Naive thymus-derived CD4-positive, alpha-beta T cell (primary cell): ENCODE measurements at regions not wholly inside any gene's neighbourhood (a gene's known extent, or its start where the extent isn't known, plus 50 kb on each side); places are given as distances from the start of the nearest gene placed in this dataset.
A peak's percentile ranks its signal among the peaks of the same experiment; 100 is the strongest.
"Not testable (repeated sequence)": the region's sequence is repeated elsewhere in the genome, so short reads cannot be mapped to it uniquely, and the experiment has no call there.

Experiments
- ATAC-seq: fragments of 150-1000 bp; cut with Tn5 transposase; 2 replicates; pipeline ENCODE4 v1.10.0; 2021; ENCODE audit warnings: mild to moderate bottlenecking, moderate library complexity
- CTCF ChIA-PET: fragments of 350-600 bp; sonication (Branson Sonifier 250); formaldehyde crosslinking; loops from one replicate; lab custom pipeline; 2021; ENCODE audit warnings: antibody characterized with exemption; lab: Charles Lee
- POLR2A ChIA-PET: fragments of 350-600 bp; sonication (Branson Sonifier 250); formaldehyde crosslinking; loops from one replicate; lab custom pipeline; 2021; ENCODE audit warnings: antibody characterized with exemption, inconsistent platforms; lab: Charles Lee
- DNase-seq, 9 donors: peaks; one replicate each; pipeline versions ENCODE4 v3.0.0 to v3.0.0-alpha.2; 2020 to 2022; ENCODE audit warnings: mixed read lengths in 1 of 9
- H3K27ac ChIP-seq: one replicate; pipeline ENCODE4 v1.7.0; 2013; ENCODE audit warnings: mild to moderate bottlenecking, low read depth, low read length, moderate library complexity
- H3K27me3 ChIP-seq, 2 donors: one replicate each; pipeline ENCODE4 v1.7.0; 2013; ENCODE audit warnings: low read length in 2 of 2, mild to moderate bottlenecking in 2 of 2, moderate library complexity in 2 of 2; ENCODE audit not compliant: control insufficient read depth in 2 of 2, insufficient read depth in 2 of 2
- H3K36me3 ChIP-seq, 3 experiments: 1 replicate in 2 of 3; 2 replicates in 1 of 3; pipeline ENCODE4 v1.7.0; 2013; ENCODE audit warnings: low read length in 3 of 3, mild to moderate bottlenecking in 3 of 3, moderate library complexity in 1 of 3; ENCODE audit not compliant: insufficient read depth in 3 of 3, control insufficient read depth in 2 of 3
- H3K4me1 ChIP-seq, 2 donors: one replicate each; pipeline ENCODE4 v1.7.0; 2013; ENCODE audit warnings: low read length in 2 of 2, mild to moderate bottlenecking in 2 of 2, moderate library complexity in 1 of 2; ENCODE audit not compliant: control insufficient read depth in 2 of 2, insufficient read depth in 2 of 2
- H3K4me3 ChIP-seq: 2 replicates; pipeline ENCODE4 v1.7.0; 2013; ENCODE audit warnings: mild to moderate bottlenecking, low read length
- H3K9me3 ChIP-seq, 3 experiments: 1 replicate in 2 of 3; 2 replicates in 1 of 3; pipeline ENCODE4 v1.7.0; 2013; ENCODE audit warnings: low read length in 3 of 3; ENCODE audit not compliant: control insufficient read depth in 2 of 3
- H3K27ac Mint-ChIP-seq, 9 donors: one replicate each; pipeline ENCODE4 v1.8.0; 2020 to 2022; ENCODE audit warnings: mixed read lengths in 9 of 9, mild to moderate bottlenecking in 8 of 9, moderate library complexity in 5 of 9, inconsistent platforms in 2 of 9
- H3K27me3 Mint-ChIP-seq, 5 donors: one replicate each; pipeline ENCODE4 v1.8.0; 2021 to 2022; ENCODE audit warnings: mixed read lengths in 5 of 5, mild to moderate bottlenecking in 1 of 5
- H3K36me3 Mint-ChIP-seq, 5 donors: one replicate each; pipeline ENCODE4 v1.8.0; 2020 to 2022; ENCODE audit warnings: mixed read lengths in 5 of 5, mild to moderate bottlenecking in 3 of 5, inconsistent platforms in 1 of 5
- H3K4me1 Mint-ChIP-seq, 7 donors: one replicate each; pipeline ENCODE4 v1.8.0; 2020 to 2022; ENCODE audit warnings: mixed read lengths in 7 of 7, mild to moderate bottlenecking in 3 of 7, inconsistent platforms in 1 of 7
- H3K4me3 Mint-ChIP-seq, 10 donors: one replicate each; pipeline ENCODE4 v1.8.0; 2020 to 2022; ENCODE audit warnings: mild to moderate bottlenecking in 10 of 10, mixed read lengths in 10 of 10, moderate library complexity in 6 of 10, inconsistent platforms in 2 of 10
- H3K9me3 Mint-ChIP-seq, 11 donors: one replicate each; pipeline ENCODE4 v1.8.0; 2020 to 2022; ENCODE audit warnings: mixed read lengths in 11 of 11, mild to moderate bottlenecking in 4 of 11, inconsistent platforms in 1 of 11, moderate library complexity in 1 of 11
- intact Hi-C, 2 donors: fragments of 100-400 bp; cut with micrococcal nuclease; formaldehyde crosslinking; loops; one replicate each; pipeline ENCODE4 v1.15.1; 2023

GRCh38 chr3:88303331-88303904 is 153.7 kb downstream of the C3orf38 start:
- H3K4me3 ChIP-seq, H3K36me3 Mint-ChIP-seq, H3K9me3 ChIP-seq, ATAC-seq, H3K4me3 Mint-ChIP-seq, H3K27ac ChIP-seq, POLR2A ChIA-PET, DNase-seq, H3K27me3 Mint-ChIP-seq, H3K9me3 Mint-ChIP-seq, H3K4me1 ChIP-seq, intact Hi-C loops, H3K4me1 Mint-ChIP-seq, CTCF ChIA-PET, H3K27ac Mint-ChIP-seq, H3K27me3 ChIP-seq, H3K36me3 ChIP-seq: not testable (repeated sequence)

- no peaks in the 10 kb centered on the region for H3K4me1 Mint-ChIP-seq
- Histone ChIP-seq H3K9me3 (no peaks in the 10 kb centered on the region), H3K27me3 (no peaks in the 10 kb centered on the region), H3K27ac (no peak overlapping the region), H3K36me3 (no peaks in the 10 kb centered on the region), H3K4me1 (no peaks in the 10 kb centered on the region), H3K4me3 (no peak overlapping the region)
- DNase-seq: no peak
- intact Hi-C loops: no loop called here
- H3K4me3 Mint-ChIP-seq: no peak overlapping the region
- peaks cover 0 to 7% (median 0%) of the 10 kb centered on the region in 11 donors for H3K9me3 Mint-ChIP-seq
- no peak overlapping the region for H3K27ac Mint-ChIP-seq
- no peaks in the 10 kb centered on the region for H3K27me3 Mint-ChIP-seq
- no peaks in the 10 kb centered on the region for H3K36me3 Mint-ChIP-seq
- CTCF ChIA-PET: no interaction called here
- ATAC-seq: no peak
- POLR2A ChIA-PET: no interaction called here
Observed at GRCh38 chr3:88307666-88308065, 157.9 kb downstream of the C3orf38 start.

- ChIA-PET POLR2A (no interaction called here), CTCF (no interaction called here)
- no peak overlapping the region for H3K27ac Mint-ChIP-seq
- Histone ChIP-seq H3K27me3 (no peaks in the 10 kb centered on the region), H3K4me3 (no peak overlapping the region), H3K36me3 (no peaks in the 10 kb centered on the region), H3K9me3 (no peaks in the 10 kb centered on the region), H3K27ac (no peak overlapping the region), H3K4me1 (no peaks in the 10 kb centered on the region)
- no peaks in the 10 kb centered on the region for H3K27me3 Mint-ChIP-seq
- H3K9me3 Mint-ChIP-seq: peaks cover 0 to 3% (median 0%) of the 10 kb centered on the region in 11 donors
- no peak for ATAC-seq
- DNase-seq: no peak
- H3K36me3 Mint-ChIP-seq: no peaks in the 10 kb centered on the region
- H3K4me3 Mint-ChIP-seq: no peak overlapping the region
- H3K4me1 Mint-ChIP-seq: no peaks in the 10 kb centered on the region
- intact Hi-C loops: no loop called here
Observed at GRCh38 chr3:88311826-88312225, 162.1 kb downstream of the C3orf38 start.

- no peaks in the 10 kb centered on the region for H3K27me3 ChIP-seq
- ATAC-seq (no peak), DNase-seq (no peak)
- Mint-ChIP-seq H3K9me3 (peaks cover 0 to 3% (median 0%) of the 10 kb centered on the region in 11 donors), H3K27me3 (no peaks in the 10 kb centered on the region), H3K4me1 (no peaks in the 10 kb centered on the region), H3K36me3 (no peaks in the 10 kb centered on the region), H3K27ac (no peak overlapping the region), H3K4me3 (no peak overlapping the region)
- CTCF ChIA-PET: no interaction called here
- H3K36me3 ChIP-seq: no peaks in the 10 kb centered on the region
- H3K4me3 ChIP-seq: no peak overlapping the region
- intact Hi-C loops: no loop called here
- no peaks in the 10 kb centered on the region for H3K9me3 ChIP-seq
- no peaks in the 10 kb centered on the region for H3K4me1 ChIP-seq
- no peak overlapping the region for H3K27ac ChIP-seq
- POLR2A ChIA-PET: no interaction called here
Observed at GRCh38 chr3:88312256-88312655, 162.5 kb downstream of the C3orf38 start.

GRCh38 chr3:88318067-88318466 is 168.3 kb downstream of the C3orf38 start:
- Histone ChIP-seq H3K4me3 (no peak overlapping the region), H3K36me3 (no peaks in the 10 kb centered on the region), H3K4me1 (no peaks in the 10 kb centered on the region), H3K9me3 (no peaks in the 10 kb centered on the region), H3K27ac (no peak overlapping the region), H3K27me3 (no peaks in the 10 kb centered on the region)
- H3K27me3 Mint-ChIP-seq: peaks cover 0 to 2% (median 0%) of the 10 kb centered on the region in 5 donors
- H3K4me1 Mint-ChIP-seq: peaks cover 0 to 1% (median 0%) of the 10 kb centered on the region in 7 donors
- no peak overlapping the region for H3K27ac Mint-ChIP-seq
- no peaks in the 10 kb centered on the region for H3K36me3 Mint-ChIP-seq
- intact Hi-C loops: no loop called here
- POLR2A ChIA-PET: no interaction called here
- CTCF ChIA-PET: no interaction called here
- peaks cover 0 to 11% (median 0%) of the 10 kb centered on the region in 11 donors for H3K9me3 Mint-ChIP-seq
- no peak overlapping the region for H3K4me3 Mint-ChIP-seq
- ATAC-seq (no peak), DNase-seq (no peak)

- peaks cover 0 to 14% (median 0%) of the 10 kb centered on the region in 11 donors for H3K9me3 Mint-ChIP-seq
- ATAC-seq (no peak), DNase-seq (no peak)
- H3K27me3 ChIP-seq: no peaks in the 10 kb centered on the region
- H3K36me3 Mint-ChIP-seq: no peaks in the 10 kb centered on the region
- H3K36me3 ChIP-seq: no peaks in the 10 kb centered on the region
- ChIA-PET POLR2A (no interaction called here), CTCF (no interaction called here)
- peaks cover 0 to 2% (median 0%) of the 10 kb centered on the region in 5 donors for H3K27me3 Mint-ChIP-seq
- H3K4me3 Mint-ChIP-seq: no peak overlapping the region
- peak overlapping the region in 1 of 9 donors; percentile 37 for H3K27ac Mint-ChIP-seq
- no peaks in the 10 kb centered on the region for H3K9me3 ChIP-seq
- no peak overlapping the region for H3K27ac ChIP-seq
- intact Hi-C loops: no loop called here
- H3K4me1 Mint-ChIP-seq: peaks cover 0 to 1% (median 0%) of the 10 kb centered on the region in 7 donors
- no peak overlapping the region for H3K4me3 ChIP-seq
- no peaks in the 10 kb centered on the region for H3K4me1 ChIP-seq
Observed at GRCh38 chr3:88321363-88322050, 171.7 kb downstream of the C3orf38 start.

- Mint-ChIP-seq H3K9me3 (peaks cover 0 to 14% (median 0%) of the 10 kb centered on the region in 11 donors), H3K4me3 (no peak overlapping the region), H3K27me3 (peaks cover 0 to 2% (median 0%) of the 10 kb centered on the region in 5 donors), H3K27ac (no peak overlapping the region), H3K36me3 (no peaks in the 10 kb centered on the region), H3K4me1 (no peaks in the 10 kb centered on the region)
- Histone ChIP-seq H3K9me3 (no peaks in the 10 kb centered on the region), H3K27ac (no peak overlapping the region), H3K4me1 (no peaks in the 10 kb centered on the region), H3K4me3 (no peak overlapping the region), H3K36me3 (no peaks in the 10 kb centered on the region), H3K27me3 (no peaks in the 10 kb centered on the region)
- intact Hi-C loops: no loop called here
- DNase-seq (no peak), ATAC-seq (no peak)
- CTCF ChIA-PET: no interaction called here
- POLR2A ChIA-PET: interaction anchor here (0.9 kb wide), 1 partner anchor 24 kb away, joined by 3 read pairs; no protein-coding TSS in a partner anchor
Observed at GRCh38 chr3:88324788-88325187, 175.0 kb downstream of the C3orf38 start.
